Mesothelial cell of epicardium (in vitro differentiated cells): ENCODE measurements at regions not wholly inside any gene's neighbourhood (a gene's known extent, or its start where the extent isn't known, plus 50 kb on each side); places are given as distances from the start of the nearest gene placed in this dataset.

Experiments used
- DNase-seq, 2 experiments: peaks; one replicate each; pipeline ENCODE4 v3.0.0; 2021; ENCODE audit warnings: low spot score in 2 of 2; ENCODE audit not compliant: unreplicated experiment in 2 of 2
- H3K27ac Mint-ChIP-seq: 2 replicates; pipeline ENCODE4 v1.8.0; 2021; ENCODE audit warnings: mixed read lengths
- H3K27me3 Mint-ChIP-seq: 2 replicates; pipeline ENCODE4 v1.8.0; 2021; ENCODE audit warnings: low read depth, mixed read lengths
- H3K36me3 Mint-ChIP-seq: 2 replicates; pipeline ENCODE4 v1.8.0; 2021; ENCODE audit warnings: mixed read lengths
- H3K4me1 Mint-ChIP-seq: 2 replicates; pipeline ENCODE4 v1.8.0; 2021; ENCODE audit warnings: mixed read lengths
- H3K4me3 Mint-ChIP-seq: 2 replicates; pipeline ENCODE4 v1.8.0; 2021; ENCODE audit warnings: mild to moderate bottlenecking, moderate library complexity, mixed read lengths
- H3K9me3 Mint-ChIP-seq: 2 replicates; pipeline ENCODE4 v1.8.0; 2021; ENCODE audit warnings: mixed read lengths
- CTCF ChIP-seq: fragments of 200-600 bp; sonication (generic); IDR thresholded peaks from one replicate; pipeline ENCODE4 v1.5.0; 2021; ENCODE audit warnings: antibody characterized with exemption; ENCODE audit not compliant: unreplicated experiment

GRCh38 chr2:496729-497128 is 180.5 kb downstream of the TMEM18 start:
- no peaks in the 10 kb centered on the region for H3K36me3 Mint-ChIP-seq
- no peak for DNase-seq
- H3K4me1 Mint-ChIP-seq, result no peaks in the 10 kb centered on the region
- no peak overlapping the region for H3K27ac Mint-ChIP-seq
- no peak overlapping the region for H3K4me3 Mint-ChIP-seq
- no peak for TF ChIP-seq CTCF
- peaks cover 23% of the 10 kb centered on the region for H3K27me3 Mint-ChIP-seq
- H3K9me3 Mint-ChIP-seq, result no peaks in the 10 kb centered on the region

- DNase-seq, result no peak
Observed at GRCh38 chr2:495745-496275, 181.4 kb downstream of the TMEM18 start.

GRCh38 chr2:494853-495252 is 182.4 kb downstream of the TMEM18 start:
- Mint-ChIP-seq H3K4me3 (no peak overlapping the region), H3K36me3 (no peaks in the 10 kb centered on the region), H3K9me3 (no peaks in the 10 kb centered on the region), H3K27me3 (peaks cover 22% of the 10 kb centered on the region), H3K27ac (no peak overlapping the region), H3K4me1 (no peaks in the 10 kb centered on the region)
- no peak for DNase-seq
- no peak for TF ChIP-seq CTCF

More at GRCh38 chr2:495745-496275, 181.4 kb downstream of the TMEM18 start:
- Mint-ChIP-seq H3K27me3 (peaks cover 22% of the 10 kb centered on the region), H3K4me3 (no peak overlapping the region), H3K27ac (no peak overlapping the region), H3K9me3 (no peaks in the 10 kb centered on the region), H3K4me1 (no peaks in the 10 kb centered on the region), H3K36me3 (no peaks in the 10 kb centered on the region)
- no peak for TF ChIP-seq CTCF

GRCh38 chr2:493228-493627 is 184.0 kb downstream of the TMEM18 start:
- no peak overlapping the region for H3K4me3 Mint-ChIP-seq
- H3K36me3 Mint-ChIP-seq, result no peaks in the 10 kb centered on the region
- no peaks in the 10 kb centered on the region for H3K9me3 Mint-ChIP-seq
- H3K4me1 Mint-ChIP-seq, result peaks cover 4% of the 10 kb centered on the region
- TF ChIP-seq CTCF, result no peak
- DNase-seq, result no peak
- peaks cover 21% of the 10 kb centered on the region for H3K27me3 Mint-ChIP-seq
- no peak overlapping the region for H3K27ac Mint-ChIP-seq

GRCh38 chr2:492178-492577 is 185.0 kb downstream of the TMEM18 start:
- no peak for TF ChIP-seq CTCF
- Mint-ChIP-seq H3K27ac (no peak overlapping the region), H3K27me3 (peaks cover 17% of the 10 kb centered on the region), H3K9me3 (no peaks in the 10 kb centered on the region), H3K4me3 (no peak overlapping the region), H3K4me1 (peaks cover 4% of the 10 kb centered on the region), H3K36me3 (no peaks in the 10 kb centered on the region)
- no peak for DNase-seq

- TF ChIP-seq CTCF, result no peak
- no peaks in the 10 kb centered on the region for H3K9me3 Mint-ChIP-seq
- no peaks in the 10 kb centered on the region for H3K36me3 Mint-ChIP-seq
- peaks cover 18% of the 10 kb centered on the region for H3K27me3 Mint-ChIP-seq
- H3K4me3 Mint-ChIP-seq, result no peak overlapping the region
- H3K4me1 Mint-ChIP-seq, result peaks cover 4% of the 10 kb centered on the region
- no peak for DNase-seq
- no peak overlapping the region for H3K27ac Mint-ChIP-seq
Observed at GRCh38 chr2:489838-490237, 187.4 kb downstream of the TMEM18 start.
